Fibroblast of mammary gland (primary cell): ENCODE measurements at regions not wholly inside any gene's neighbourhood (a gene's known extent, or its start where the extent isn't known, plus 50 kb on each side); places are given as distances from the start of the nearest gene placed in this dataset.

Experiments
- DNase-seq: peaks from one replicate; pipeline ENCODE4 v3.0.0-alpha.2; 2010; ENCODE audit warnings: low read depth
- H3K4me3 ChIP-seq: 2 replicates; pipeline ENCODE4 v1.5.1; 2011; ENCODE audit warnings: low read depth, mild to moderate bottlenecking, low read length, moderate library complexity; ENCODE audit not compliant: control insufficient read depth
- TF ChIP-seq, protein P1 (sequence below): conservative IDR thresholded peaks from 2 replicates; pipeline ENCODE4 v1.5.1; 2011; ENCODE audit warnings: low read depth, low read length, inconsistent platforms; ENCODE audit not compliant: control insufficient read depth, insufficient read depth

GRCh38 chr13:50123862-50124535, 108.8 kb downstream of the KCNRG start:
- H3K4me3 ChIP-seq, result peak overlapping the region; percentile 62
- TF ChIP-seq, protein P1, sequence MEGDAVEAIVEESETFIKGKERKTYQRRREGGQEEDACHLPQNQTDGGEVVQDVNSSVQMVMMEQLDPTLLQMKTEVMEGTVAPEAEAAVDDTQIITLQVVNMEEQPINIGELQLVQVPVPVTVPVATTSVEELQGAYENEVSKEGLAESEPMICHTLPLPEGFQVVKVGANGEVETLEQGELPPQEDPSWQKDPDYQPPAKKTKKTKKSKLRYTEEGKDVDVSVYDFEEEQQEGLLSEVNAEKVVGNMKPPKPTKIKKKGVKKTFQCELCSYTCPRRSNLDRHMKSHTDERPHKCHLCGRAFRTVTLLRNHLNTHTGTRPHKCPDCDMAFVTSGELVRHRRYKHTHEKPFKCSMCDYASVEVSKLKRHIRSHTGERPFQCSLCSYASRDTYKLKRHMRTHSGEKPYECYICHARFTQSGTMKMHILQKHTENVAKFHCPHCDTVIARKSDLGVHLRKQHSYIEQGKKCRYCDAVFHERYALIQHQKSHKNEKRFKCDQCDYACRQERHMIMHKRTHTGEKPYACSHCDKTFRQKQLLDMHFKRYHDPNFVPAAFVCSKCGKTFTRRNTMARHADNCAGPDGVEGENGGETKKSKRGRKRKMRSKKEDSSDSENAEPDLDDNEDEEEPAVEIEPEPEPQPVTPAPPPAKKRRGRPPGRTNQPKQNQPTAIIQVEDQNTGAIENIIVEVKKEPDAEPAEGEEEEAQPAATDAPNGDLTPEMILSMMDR, result no peak
- DNase-seq, result peak; percentile 94

DNA sequence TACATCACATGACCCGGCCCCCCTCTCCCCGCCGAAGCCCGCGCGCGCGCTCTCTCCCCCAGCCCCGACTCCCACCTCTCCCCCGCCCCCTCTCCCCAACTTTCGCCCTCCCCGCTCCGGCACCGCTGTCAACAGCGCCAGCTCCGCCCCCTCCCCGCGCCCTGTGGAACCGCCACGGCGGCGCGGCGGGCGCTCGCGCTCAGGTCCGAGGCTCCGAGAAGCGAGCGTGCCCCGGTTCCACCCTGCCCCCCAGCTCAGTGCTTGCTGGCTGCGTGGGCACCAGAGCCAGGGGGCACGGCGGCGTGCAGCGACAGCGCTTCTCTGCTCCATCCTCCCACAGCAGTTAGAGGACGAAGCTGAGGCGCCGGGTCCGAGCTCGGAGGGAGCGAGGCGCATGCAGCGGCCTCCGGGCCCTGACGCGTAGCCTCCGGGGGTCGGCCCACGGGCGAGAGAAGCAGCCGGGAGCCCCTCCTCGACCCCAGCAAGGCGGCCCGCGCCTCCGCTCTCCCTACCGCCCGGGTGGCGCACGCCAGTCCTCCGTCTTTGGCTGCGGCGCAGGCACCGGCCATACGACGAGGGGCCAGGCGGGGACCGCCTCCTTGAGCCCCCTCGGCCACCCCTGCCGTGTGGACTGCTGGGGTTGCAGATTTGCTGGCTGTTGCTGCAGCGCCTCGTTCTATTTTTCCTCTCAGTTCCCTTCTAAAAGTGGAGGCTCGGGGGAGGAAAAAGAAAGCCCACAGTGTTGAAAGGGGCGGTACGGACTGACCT, 109.5 kb downstream of the KCNRG start:
- H3K4me3 ChIP-seq, result peak overlapping the region; percentile 62
- TF ChIP-seq, protein P1, result no peak
- DNase-seq, result peak; percentile 38

GRCh38 chr13:50125304-50125553, 110.0 kb downstream of the KCNRG start:
- peak overlapping the region; percentile 62 for H3K4me3 ChIP-seq
- TF ChIP-seq, protein P1, result no peak
- DNase-seq, result no peak

- peak; percentile 83 for DNase-seq
- TF ChIP-seq, protein P1, result no peak
- H3K4me3 ChIP-seq, result peak overlapping the region; percentile 62
Observed at GRCh38 chr13:50125554-50126262, 110.5 kb downstream of the KCNRG start.

DNA sequence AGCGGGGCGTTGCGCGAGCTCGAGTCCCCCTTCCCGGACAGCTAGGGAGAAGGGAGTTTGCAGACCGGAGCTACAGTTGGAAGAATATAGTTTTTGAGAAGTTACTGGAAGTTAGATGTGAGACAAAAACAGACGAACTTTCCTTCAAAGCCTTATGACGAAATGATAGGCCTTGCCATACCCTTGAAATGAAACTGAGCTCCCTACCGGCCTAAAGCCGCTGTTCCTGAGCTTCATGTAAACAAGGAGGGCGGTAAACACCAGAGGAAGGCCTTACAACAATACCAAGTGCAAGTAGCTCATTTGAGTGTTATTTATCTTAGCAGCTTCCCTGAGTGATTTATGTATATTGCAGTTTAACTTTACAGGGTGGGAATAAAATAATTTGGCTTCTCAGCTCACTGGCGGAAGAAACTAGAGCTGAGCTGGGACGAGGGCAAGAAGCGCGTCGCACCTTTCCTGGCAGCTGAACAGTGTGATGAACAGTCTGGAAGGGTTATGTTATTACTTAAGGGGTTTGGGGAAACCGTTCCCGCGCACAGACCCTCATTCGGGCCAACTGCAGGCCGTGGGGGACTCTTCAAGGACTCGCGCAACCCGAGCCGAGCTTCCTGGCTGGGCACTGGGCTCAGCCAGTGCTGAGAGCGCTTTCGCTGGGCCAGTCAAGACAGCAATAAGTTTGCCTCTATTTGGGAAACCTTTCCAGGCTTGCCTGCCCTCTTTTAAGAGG, 111.2 kb downstream of the KCNRG start:
- TF ChIP-seq, protein P1, result no peak

DNA sequence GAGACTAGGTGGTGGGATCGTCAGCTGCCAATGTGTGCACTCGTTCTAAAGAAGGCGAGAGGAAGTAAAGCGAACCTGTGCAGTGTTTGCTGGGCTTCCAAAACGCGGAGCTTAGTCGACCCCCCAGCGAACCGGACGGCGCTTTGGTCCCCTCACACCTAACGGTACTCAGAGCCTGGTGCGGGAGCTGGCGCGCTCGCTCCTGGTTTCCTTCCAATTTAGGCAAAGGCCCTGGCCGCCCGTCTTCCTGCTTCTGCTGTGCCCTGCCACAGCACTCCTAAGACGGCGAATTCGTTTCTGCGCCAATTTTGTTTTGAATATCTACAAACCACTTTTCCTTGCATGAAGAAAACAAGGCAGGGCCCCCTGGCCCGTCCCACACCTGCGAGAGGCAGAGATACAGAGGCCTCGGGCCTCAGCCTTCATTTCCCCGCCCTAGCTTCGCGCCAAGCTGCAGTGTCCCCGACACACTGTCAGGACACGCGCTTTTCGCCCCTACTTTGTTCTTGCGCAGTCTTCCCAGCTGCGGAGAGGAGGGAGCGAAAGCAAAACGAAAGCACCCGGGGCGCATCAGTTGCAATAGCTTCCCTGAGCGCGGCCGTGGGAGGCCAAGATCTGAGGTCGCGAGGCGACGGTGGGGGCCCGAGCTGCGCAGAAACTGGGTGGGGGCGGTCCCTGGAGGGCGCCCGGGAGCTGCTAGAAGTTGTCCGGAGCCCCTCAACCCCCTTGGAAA, 111.9 kb downstream of the KCNRG start:
- TF ChIP-seq, protein P1, result no peak
- H3K4me3 ChIP-seq, result peak overlapping the region; percentile 24
- DNase-seq, result peak; percentile 43

More for the DNA sequence above, 111.2 kb downstream of the KCNRG start:
- peak overlapping the region; percentile 62 for H3K4me3 ChIP-seq
- DNase-seq, result peak; percentile 41
